ENCODE measurements at regions not wholly inside any gene's neighbourhood (a gene's known extent, or its start where the extent isn't known, plus 50 kb on each side); places are given as distances from the start of the nearest gene placed in this dataset.

DNA sequence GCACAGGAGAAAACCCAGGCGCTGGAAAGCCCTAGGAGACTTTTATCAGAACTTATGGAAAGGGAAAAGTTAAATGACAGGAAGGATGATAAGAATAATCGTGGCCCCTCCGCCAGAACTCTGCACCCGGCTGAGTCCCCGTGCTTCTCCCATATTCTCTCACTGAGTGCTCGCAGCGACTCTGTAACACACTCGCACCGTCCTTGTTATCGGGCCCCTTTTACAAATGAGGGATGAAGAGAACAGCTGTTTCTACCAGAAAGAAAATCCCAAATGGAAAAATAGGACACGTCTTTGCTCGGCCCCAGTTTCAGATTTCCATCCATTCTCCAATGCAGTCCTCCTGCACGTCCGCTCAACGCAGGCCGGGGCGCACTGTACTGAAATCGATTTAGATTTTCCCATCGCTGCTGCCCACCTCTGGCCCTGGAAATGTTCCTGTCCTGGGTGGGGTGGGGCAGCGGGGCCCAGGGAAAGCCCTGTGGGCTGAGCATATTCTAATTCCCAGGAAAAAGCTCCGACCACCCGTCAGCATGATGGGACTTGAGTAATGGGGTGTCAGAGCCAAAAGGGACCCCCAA lies 66.4 kb downstream of the KCNF1 start:
- no peaks in the 10 kb centered on the region for H3K36me3 ChIP-seq (ENCODE audit: control insufficient read depth, insufficient read depth, low read length)
- H3K27me3 Mint-ChIP-seq (ENCODE audit: insufficient read depth), result peaks cover 2% of the 10 kb centered on the region
- H3K9me3 ChIP-seq (ENCODE audit: control insufficient read depth, low read length), result no peaks in the 10 kb centered on the region
- H3K4me1 Mint-ChIP-seq, result peaks cover 17% of the 10 kb centered on the region
- TF ChIP-seq, protein P1, sequence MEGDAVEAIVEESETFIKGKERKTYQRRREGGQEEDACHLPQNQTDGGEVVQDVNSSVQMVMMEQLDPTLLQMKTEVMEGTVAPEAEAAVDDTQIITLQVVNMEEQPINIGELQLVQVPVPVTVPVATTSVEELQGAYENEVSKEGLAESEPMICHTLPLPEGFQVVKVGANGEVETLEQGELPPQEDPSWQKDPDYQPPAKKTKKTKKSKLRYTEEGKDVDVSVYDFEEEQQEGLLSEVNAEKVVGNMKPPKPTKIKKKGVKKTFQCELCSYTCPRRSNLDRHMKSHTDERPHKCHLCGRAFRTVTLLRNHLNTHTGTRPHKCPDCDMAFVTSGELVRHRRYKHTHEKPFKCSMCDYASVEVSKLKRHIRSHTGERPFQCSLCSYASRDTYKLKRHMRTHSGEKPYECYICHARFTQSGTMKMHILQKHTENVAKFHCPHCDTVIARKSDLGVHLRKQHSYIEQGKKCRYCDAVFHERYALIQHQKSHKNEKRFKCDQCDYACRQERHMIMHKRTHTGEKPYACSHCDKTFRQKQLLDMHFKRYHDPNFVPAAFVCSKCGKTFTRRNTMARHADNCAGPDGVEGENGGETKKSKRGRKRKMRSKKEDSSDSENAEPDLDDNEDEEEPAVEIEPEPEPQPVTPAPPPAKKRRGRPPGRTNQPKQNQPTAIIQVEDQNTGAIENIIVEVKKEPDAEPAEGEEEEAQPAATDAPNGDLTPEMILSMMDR (conservative IDR thresholded peaks at IDR 0.05), result no peak
- H3K27me3 ChIP-seq (ENCODE audit: control insufficient read depth, insufficient read depth, low read length, poor library complexity, severe bottlenecking), result no peaks in the 10 kb centered on the region
- WGBS, 2 experiments (ENCODE audit: insufficient coverage in 1 of 2, insufficient read length in 1 of 2), result 88 to 89% methylated on average over 12 to 22 of the region's 22 CpGs
- H3K9ac ChIP-seq (ENCODE audit: extremely low read depth, low read length, poor library complexity, severe bottlenecking), result no peak overlapping the region
- H3K27ac ChIP-seq (ENCODE audit: low read depth, low read length), result no peak overlapping the region
- H3K36me3 Mint-ChIP-seq (ENCODE audit: low read depth), result no peaks in the 10 kb centered on the region
- peaks cover 4% of the 10 kb centered on the region for H3K9me3 Mint-ChIP-seq
- H3K4me3 Mint-ChIP-seq, result no peak overlapping the region
- no peak for DNase-seq
- no peaks in the 10 kb centered on the region for H3K4me1 ChIP-seq (ENCODE audit: control insufficient read depth, insufficient read depth, low read length)
- no peak overlapping the region for H3K4me3 ChIP-seq (ENCODE audit: low read length)
- no peak overlapping the region for H3K27ac Mint-ChIP-seq

DNA sequence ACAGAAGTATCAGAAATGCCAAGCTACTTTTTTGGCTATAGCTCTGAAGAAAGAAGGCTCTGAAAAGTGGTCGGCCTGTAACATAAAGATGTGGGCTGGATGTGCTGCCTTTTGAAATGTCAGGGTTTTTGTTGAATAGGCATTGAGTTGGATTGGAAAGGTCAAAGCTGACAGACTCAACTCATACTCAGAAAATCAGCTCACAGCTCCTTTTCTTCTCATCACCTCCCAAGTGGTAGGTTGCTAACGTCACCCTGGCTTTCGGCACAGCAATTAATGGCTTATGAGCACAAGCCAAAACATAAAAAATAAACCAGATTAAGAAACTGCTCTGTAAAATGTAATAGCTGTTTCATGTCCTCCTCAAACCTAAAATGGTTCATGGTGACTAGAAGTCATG lies 68.3 kb downstream of the KCNF1 start:
- no peak overlapping the region for H3K27ac Mint-ChIP-seq
- WGBS, 2 experiments (ENCODE audit: insufficient coverage in 1 of 2, insufficient read length in 1 of 2), result 85 to 95% methylated on average over 3 of the region's 3 CpGs

DNA sequence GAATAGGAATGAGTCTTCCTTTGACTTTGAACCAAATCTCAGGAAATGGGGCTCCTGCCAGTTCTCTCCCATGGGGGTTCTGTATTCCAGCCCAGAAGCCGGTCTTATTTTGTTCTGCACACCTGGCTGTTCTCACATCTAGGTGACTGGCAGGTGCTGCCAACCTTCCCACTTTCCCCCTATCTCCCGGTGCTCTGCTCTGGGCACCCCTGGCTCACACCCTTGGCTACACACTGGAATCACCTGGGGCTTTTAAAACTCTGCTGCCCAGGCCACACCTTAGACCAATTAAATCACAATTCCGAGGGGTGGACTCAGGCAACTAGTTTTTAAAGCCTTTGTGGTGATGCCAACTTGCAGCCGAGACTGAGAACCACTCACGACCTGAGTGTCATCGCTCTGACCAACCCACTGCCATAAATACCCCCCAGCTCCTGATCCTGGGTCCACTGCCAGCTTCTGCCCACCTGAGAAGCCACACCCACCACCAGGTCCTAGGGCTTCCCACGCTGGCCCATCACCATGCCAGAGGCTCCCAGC lies 69.2 kb downstream of the KCNF1 start:
- H3K27ac ChIP-seq (ENCODE audit: low read depth, low read length), result no peak overlapping the region
- H3K9me3 ChIP-seq (ENCODE audit: control insufficient read depth, low read length), result no peaks in the 10 kb centered on the region
- H3K4me3 ChIP-seq (ENCODE audit: low read length), result no peak overlapping the region
- H3K36me3 ChIP-seq (ENCODE audit: control insufficient read depth, insufficient read depth, low read length), result no peaks in the 10 kb centered on the region
- Mint-ChIP-seq H3K27me3 (ENCODE audit: insufficient read depth) (peaks cover 2% of the 10 kb centered on the region), H3K4me1 (peaks cover 12% of the 10 kb centered on the region), H3K27ac (no peak overlapping the region), H3K4me3 (no peak overlapping the region), H3K9me3 (no peaks in the 10 kb centered on the region), H3K36me3 (ENCODE audit: low read depth) (no peaks in the 10 kb centered on the region)
- 88% methylated on average over 6 to 7 of the region's 7 CpGs for WGBS, 2 experiments (ENCODE audit: insufficient coverage in 1 of 2, insufficient read length in 1 of 2)
- no peaks in the 10 kb centered on the region for H3K4me1 ChIP-seq (ENCODE audit: control insufficient read depth, insufficient read depth, low read length)
- no peak overlapping the region for H3K9ac ChIP-seq (ENCODE audit: extremely low read depth, low read length, poor library complexity, severe bottlenecking)
- no peaks in the 10 kb centered on the region for H3K27me3 ChIP-seq (ENCODE audit: control insufficient read depth, insufficient read depth, low read length, poor library complexity, severe bottlenecking)
- TF ChIP-seq, protein P1 (conservative IDR thresholded peaks at IDR 0.05), result no peak
- DNase-seq, result no peak

More for the DNA sequence above, 68.3 kb downstream of the KCNF1 start:
- TF ChIP-seq, protein P1 (conservative IDR thresholded peaks at IDR 0.05), result no peak
- no peak overlapping the region for H3K9ac ChIP-seq (ENCODE audit: extremely low read depth, low read length, poor library complexity, severe bottlenecking)
- H3K4me3 ChIP-seq (ENCODE audit: low read length), result no peak overlapping the region
- Mint-ChIP-seq H3K36me3 (ENCODE audit: low read depth) (no peaks in the 10 kb centered on the region), H3K9me3 (no peaks in the 10 kb centered on the region), H3K4me1 (peaks cover 12% of the 10 kb centered on the region), H3K27me3 (ENCODE audit: insufficient read depth) (peaks cover 2% of the 10 kb centered on the region), H3K4me3 (no peak overlapping the region)
- no peak overlapping the region for H3K27ac ChIP-seq (ENCODE audit: low read depth, low read length)
- no peaks in the 10 kb centered on the region for H3K9me3 ChIP-seq (ENCODE audit: control insufficient read depth, low read length)
- DNase-seq, result no peak
- no peaks in the 10 kb centered on the region for H3K4me1 ChIP-seq (ENCODE audit: control insufficient read depth, insufficient read depth, low read length)
- no peaks in the 10 kb centered on the region for H3K36me3 ChIP-seq (ENCODE audit: control insufficient read depth, insufficient read depth, low read length)
- H3K27me3 ChIP-seq (ENCODE audit: control insufficient read depth, insufficient read depth, low read length, poor library complexity, severe bottlenecking), result no peaks in the 10 kb centered on the region
